HG03469 (cell line): ENCODE measurements at regions not wholly inside any gene's neighbourhood (a gene's known extent, or its start where the extent isn't known, plus 50 kb on each side); places are given as distances from the start of the nearest gene placed in this dataset.
"Not testable (repeated sequence)": the region's sequence is repeated elsewhere in the genome, so short reads cannot be mapped to it uniquely, and the experiment has no call there.

ENCODE experiments used
- ATAC-seq: cut with Tn5 transposase; IDR thresholded peaks from one replicate; pipeline ENCODE4 v1.9.1; 2021; ENCODE audit warnings: mild to moderate bottlenecking, moderate library complexity, moderate number of reproducible peaks; ENCODE audit not compliant: unreplicated experiment

DNA sequence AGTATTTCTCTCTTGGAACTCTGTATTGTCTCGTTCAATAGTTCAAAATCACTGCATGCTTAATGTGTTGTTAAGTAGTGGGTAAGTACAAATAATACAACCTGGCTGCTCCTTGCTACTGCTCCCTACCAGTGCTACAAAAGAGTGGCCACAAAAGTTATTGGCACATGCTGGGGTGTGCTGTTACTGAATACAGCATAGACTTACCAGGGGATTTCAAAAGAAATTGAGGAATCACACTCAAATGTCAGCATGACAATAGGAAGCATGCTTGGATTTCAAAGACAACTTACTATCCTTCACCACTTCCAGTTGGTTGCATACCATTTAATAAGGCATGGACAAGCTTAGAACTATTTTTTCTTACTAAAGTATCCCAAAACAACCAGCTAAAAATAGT, 1041.3 kb upstream of the SPRY2 start:
- no peak for ATAC-seq

DNA sequence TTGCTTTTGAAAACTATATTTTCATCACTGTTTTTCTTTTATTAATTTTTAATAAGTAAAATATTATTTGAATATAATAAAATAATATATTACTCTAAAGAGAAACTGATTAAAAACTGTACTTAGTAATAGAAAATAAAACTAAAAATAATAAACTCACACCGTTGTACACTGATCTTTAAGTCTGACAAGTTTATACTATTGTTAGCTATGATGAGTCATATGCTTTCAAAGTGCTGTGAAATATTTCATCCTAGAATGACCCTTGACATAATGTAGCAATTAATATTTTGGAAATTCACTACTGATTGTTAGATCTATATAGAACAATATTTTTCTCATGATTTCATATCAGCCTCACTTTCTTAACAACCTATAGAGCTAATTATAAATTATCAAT, 1040.6 kb upstream of the SPRY2 start:
- no peak for ATAC-seq

GRCh38 chr13:81379183-81379582, 1038.3 kb upstream of the SPRY2 start:
- no peak for ATAC-seq

DNA sequence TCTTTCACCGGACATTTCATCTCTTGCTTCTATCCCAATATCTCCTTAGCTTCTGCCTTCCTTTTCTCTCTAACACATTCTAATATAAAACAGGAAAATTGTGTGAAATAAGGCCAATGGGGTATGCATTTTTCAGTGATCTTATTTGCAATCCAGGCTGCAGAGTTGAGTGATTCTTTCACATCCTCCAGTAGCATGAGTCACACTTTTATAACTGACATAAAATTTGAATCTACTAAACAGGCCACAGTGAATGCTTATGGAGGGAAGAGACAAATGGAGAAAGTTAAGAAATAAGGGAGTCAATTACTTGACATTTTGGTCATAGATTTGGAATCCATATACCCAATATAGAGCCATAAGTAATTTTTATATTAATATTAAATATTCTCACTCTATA, 1037.0 kb upstream of the SPRY2 start:
- no peak for ATAC-seq

GRCh38 chr13:81375709-81376108, 1034.8 kb upstream of the SPRY2 start:
- no peak for ATAC-seq

DNA sequence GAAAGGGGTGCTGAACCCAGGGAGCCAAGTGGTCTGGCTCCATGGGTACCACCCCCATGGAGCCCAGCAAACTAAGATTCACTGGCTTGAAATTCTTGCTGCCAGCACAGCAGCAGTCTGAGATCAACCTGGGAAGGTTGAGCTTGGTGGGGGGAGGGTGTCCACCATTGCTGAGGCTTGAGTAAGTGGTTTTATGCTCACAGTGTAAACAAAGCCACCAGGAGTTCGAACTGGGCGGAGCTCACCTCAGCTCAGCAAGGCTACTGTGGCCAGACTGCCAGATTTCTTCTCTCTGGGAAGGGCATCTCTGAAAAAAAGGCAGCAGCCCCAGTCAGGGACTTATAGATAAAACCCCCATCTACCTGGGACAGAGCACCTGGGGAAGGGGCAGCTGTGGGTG, 1021.8 kb upstream of the SPRY2 start:
- not testable (repeated sequence) for ATAC-seq

GRCh38 chr13:81350056-81350455, 1009.1 kb upstream of the SPRY2 start:
- no peak for ATAC-seq

- ATAC-seq = not testable (repeated sequence)
Observed at GRCh38 chr13:81340118-81341069, 999.5 kb upstream of the SPRY2 start.

DNA sequence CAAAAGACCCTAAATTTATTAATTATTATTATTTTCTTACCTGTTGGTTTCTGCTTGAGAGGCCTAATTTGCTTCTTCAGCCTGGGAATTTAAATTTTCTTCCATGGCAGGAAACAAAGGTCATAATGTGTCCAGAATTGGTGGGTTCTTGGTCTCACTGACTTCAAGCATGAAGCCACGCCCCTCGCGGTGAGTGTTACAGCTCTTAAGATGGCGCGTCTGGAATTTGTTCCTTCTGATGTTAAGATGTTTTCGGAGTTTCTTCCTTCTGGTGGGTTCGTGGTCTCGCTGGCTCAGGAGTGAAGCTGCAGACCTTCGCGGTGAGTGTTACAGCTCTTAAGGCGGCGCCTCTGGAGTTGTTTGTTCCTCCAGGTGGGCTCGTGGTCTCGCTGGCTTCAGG, 998.7 kb upstream of the SPRY2 start:
- ATAC-seq = not testable (repeated sequence)

GRCh38 chr13:81334481-81334880, 993.6 kb upstream of the SPRY2 start:
- ATAC-seq = no peak

DNA sequence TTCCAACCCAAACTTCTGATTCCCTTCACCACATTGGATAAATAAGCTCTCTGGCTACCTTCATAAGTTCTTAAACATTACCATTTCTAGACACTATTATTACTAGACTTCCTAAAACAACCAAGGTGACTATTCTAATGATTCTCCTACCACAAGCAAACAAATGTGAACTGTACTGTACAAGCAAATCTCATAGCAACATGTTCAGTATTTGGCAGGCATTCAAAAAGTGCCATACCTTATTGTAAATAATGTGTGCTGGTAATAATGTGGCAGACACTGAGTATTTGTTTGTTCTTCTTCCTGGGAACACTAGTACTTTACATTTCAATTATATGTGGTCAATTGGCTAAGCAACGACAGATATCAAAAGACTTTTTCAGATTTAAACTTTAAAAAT, 986.0 kb upstream of the SPRY2 start:
- no peak for ATAC-seq

- no peak for ATAC-seq
Observed at GRCh38 chr13:81320516-81320915, 979.6 kb upstream of the SPRY2 start.

GRCh38 chr13:81319351-81319750, 978.4 kb upstream of the SPRY2 start:
- no peak for ATAC-seq

- ATAC-seq = no peak
Observed at GRCh38 chr13:81318231-81319019, 977.5 kb upstream of the SPRY2 start.

GRCh38 chr13:81314461-81314860, 973.5 kb upstream of the SPRY2 start:
- ATAC-seq = no peak

DNA sequence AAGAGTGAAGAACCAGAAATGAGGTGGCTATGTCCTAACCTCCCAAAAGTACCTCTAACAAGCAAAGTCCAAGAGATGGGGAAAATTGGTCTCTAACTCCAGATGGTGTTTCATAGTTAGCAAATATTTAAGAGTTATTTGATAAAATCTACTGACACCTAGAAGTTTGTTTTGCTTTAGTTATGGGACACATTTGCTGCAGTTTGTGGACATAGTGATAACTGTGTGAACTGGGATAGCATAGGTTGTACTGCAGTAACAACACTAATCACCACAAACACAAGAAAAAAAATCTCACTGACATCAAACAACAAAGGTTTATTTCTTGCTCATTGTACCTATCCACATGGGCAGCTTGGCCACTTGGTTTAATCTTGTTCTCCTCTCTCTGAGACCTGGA, 965.0 kb upstream of the SPRY2 start:
- ATAC-seq = no peak

GRCh38 chr13:81304121-81304659, 963.3 kb upstream of the SPRY2 start:
- no peak for ATAC-seq

GRCh38 chr13:81302677-81303076, 961.8 kb upstream of the SPRY2 start:
- no peak for ATAC-seq

DNA sequence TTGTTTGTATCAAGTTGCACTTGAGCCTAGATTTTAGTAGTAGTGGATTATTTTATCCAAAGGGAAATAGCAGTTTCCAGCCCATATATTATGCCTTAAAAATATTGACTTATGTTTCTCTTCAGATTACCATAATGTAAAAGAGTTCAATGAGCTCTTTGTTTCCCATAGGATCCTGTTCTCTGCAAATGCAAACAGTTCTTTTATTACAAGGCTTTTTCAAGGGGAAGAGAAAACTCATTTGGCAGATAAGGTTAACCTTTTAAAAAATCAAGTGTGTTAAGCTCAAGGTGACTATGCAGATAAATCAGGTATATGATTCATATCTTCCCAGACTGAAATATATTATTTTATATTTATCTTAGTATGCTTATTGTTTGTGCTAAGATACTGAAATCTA, 961.2 kb upstream of the SPRY2 start:
- no peak for ATAC-seq

- ATAC-seq = no peak
Observed at GRCh38 chr13:81295177-81295576, 954.3 kb upstream of the SPRY2 start.

GRCh38 chr13:81293594-81294164, 952.8 kb upstream of the SPRY2 start:
- ATAC-seq = no peak
